Parathyroid adenoma (tissue), 2 donors: ENCODE measurements at regions not wholly inside any gene's neighbourhood (a gene's known extent, or its start where the extent isn't known, plus 50 kb on each side); places are given as distances from the start of the nearest gene placed in this dataset.

ENCODE experiments used
- H2AFZ ChIP-seq: fragments of 300-600 bp; sonication (generic); one replicate; pipeline ENCODE4 v1.7.0; 2017; ENCODE audit warnings: antibody characterized with exemption, mild to moderate bottlenecking
- H3K27ac ChIP-seq: fragments of 300-600 bp; sonication (generic); one replicate; pipeline ENCODE4 v1.7.0; 2017
- H3K27me3 ChIP-seq: fragments of 300-600 bp; sonication (generic); one replicate; pipeline ENCODE4 v1.7.0; 2017; ENCODE audit warnings: low read length; ENCODE audit not compliant: control insufficient read depth, insufficient read depth
- H3K36me3 ChIP-seq: fragments of 300-600 bp; sonication (generic); one replicate; pipeline ENCODE4 v1.7.0; 2017; ENCODE audit warnings: low read length; ENCODE audit not compliant: control insufficient read depth, insufficient read depth
- H3K4me1 ChIP-seq: fragments of 300-600 bp; sonication (generic); one replicate; pipeline ENCODE4 v1.7.0; 2017; ENCODE audit warnings: control low read depth
- H3K4me2 ChIP-seq: fragments of 300-600 bp; sonication (generic); one replicate; pipeline ENCODE4 v1.7.0; 2017; ENCODE audit warnings: low read length
- H3K4me3 ChIP-seq: fragments of 300-600 bp; sonication (generic); one replicate; pipeline ENCODE4 v1.7.0; 2017; ENCODE audit warnings: low read depth, low read length
- H3K79me2 ChIP-seq: fragments of 300-600 bp; sonication (generic); one replicate; pipeline ENCODE4 v1.7.0; 2017; ENCODE audit warnings: control low read depth
- H3K9ac ChIP-seq: fragments of 300-600 bp; sonication (generic); one replicate; pipeline ENCODE4 v1.7.0; 2017; ENCODE audit warnings: mild to moderate bottlenecking
- H3K9me3 ChIP-seq: fragments of 300-600 bp; sonication (generic); one replicate; pipeline ENCODE4 v1.7.0; 2017; ENCODE audit warnings: low read length; ENCODE audit not compliant: control insufficient read depth
- CTCF ChIP-seq: fragments of 300-600 bp; sonication (generic); IDR thresholded peaks from one replicate; pipeline ENCODE4 v1.7.0; 2017; ENCODE audit warnings: antibody characterized with exemption, mild to moderate bottlenecking
- donor health status: primary hyperparathyroidism.

- H3K4me2 ChIP-seq, result no peak overlapping the region
- TF ChIP-seq CTCF, result no peak
- peaks cover 14% of the 10 kb centered on the region for H3K4me1 ChIP-seq
- H3K9ac ChIP-seq, result no peak overlapping the region
- H3K27me3 ChIP-seq, result no peaks in the 10 kb centered on the region
- H2AFZ ChIP-seq, result no peak overlapping the region
- no peak overlapping the region for H3K27ac ChIP-seq
- H3K79me2 ChIP-seq, result no peaks in the 10 kb centered on the region
- no peaks in the 10 kb centered on the region for H3K36me3 ChIP-seq
- H3K9me3 ChIP-seq, result no peaks in the 10 kb centered on the region
- no peak overlapping the region for H3K4me3 ChIP-seq
Observed at GRCh38 chr10:78731675-78732074, 337.1 kb upstream of the ZMIZ1 start.

GRCh38 chr10:78732381-78732780 lies 336.4 kb upstream of the ZMIZ1 start:
- no peaks in the 10 kb centered on the region for H3K79me2 ChIP-seq
- H2AFZ ChIP-seq, result no peak overlapping the region
- H3K9ac ChIP-seq, result no peak overlapping the region
- H3K27me3 ChIP-seq, result no peaks in the 10 kb centered on the region
- H3K9me3 ChIP-seq, result no peaks in the 10 kb centered on the region
- H3K36me3 ChIP-seq, result no peaks in the 10 kb centered on the region
- peaks cover 14% of the 10 kb centered on the region for H3K4me1 ChIP-seq
- H3K4me2 ChIP-seq, result no peak overlapping the region
- no peak overlapping the region for H3K27ac ChIP-seq
- TF ChIP-seq CTCF, result no peak
- H3K4me3 ChIP-seq, result no peak overlapping the region

- no peaks in the 10 kb centered on the region for H3K79me2 ChIP-seq
- no peak overlapping the region for H3K27ac ChIP-seq
- H3K9me3 ChIP-seq, result no peaks in the 10 kb centered on the region
- H3K36me3 ChIP-seq, result no peaks in the 10 kb centered on the region
- H3K4me2 ChIP-seq, result no peak overlapping the region
- no peak for TF ChIP-seq CTCF
- no peak overlapping the region for H2AFZ ChIP-seq
- H3K4me1 ChIP-seq, result no peaks in the 10 kb centered on the region
- no peaks in the 10 kb centered on the region for H3K27me3 ChIP-seq
- no peak overlapping the region for H3K9ac ChIP-seq
- no peak overlapping the region for H3K4me3 ChIP-seq
Observed at GRCh38 chr10:78736926-78737630, 331.7 kb upstream of the ZMIZ1 start.

GRCh38 chr10:78737883-78738856 lies 330.6 kb upstream of the ZMIZ1 start:
- no peak overlapping the region for H3K4me3 ChIP-seq
- no peaks in the 10 kb centered on the region for H3K79me2 ChIP-seq
- H3K27me3 ChIP-seq, result no peaks in the 10 kb centered on the region
- no peak overlapping the region for H3K4me2 ChIP-seq
- H3K36me3 ChIP-seq, result no peaks in the 10 kb centered on the region
- H3K27ac ChIP-seq, result no peak overlapping the region
- no peaks in the 10 kb centered on the region for H3K4me1 ChIP-seq
- H3K9me3 ChIP-seq, result no peaks in the 10 kb centered on the region
- H3K9ac ChIP-seq, result no peak overlapping the region
- no peak for TF ChIP-seq CTCF
- H2AFZ ChIP-seq, result no peak overlapping the region
